ENCODE measurements at regions not wholly inside any gene's neighbourhood (a gene's known extent, or its start where the extent isn't known, plus 50 kb on each side); places are given as distances from the start of the nearest gene placed in this dataset.

GRCh38 chr13:42684226-42684625, 97.2 kb upstream of the FAM216B start:
- DNase-seq (ENCODE audit: low read depth in 1 of 2, low spot score in 1 of 2): no peak
- TF ChIP-seq GABPA (IDR thresholded peaks at IDR 0.05; ENCODE audit: low read depth) (no peak), REST (IDR thresholded peaks at IDR 0.05; ENCODE audit: insufficient replicate concordance, low read depth) (no peak), SPI1 (IDR thresholded peaks at IDR 0.05; ENCODE audit: borderline replicate concordance, low read depth) (no peak), POLR2AphosphoS5 (IDR thresholded peaks at IDR 0.05; ENCODE audit: low read depth) (no peak)
- TF ChIP-seq, protein P1, sequence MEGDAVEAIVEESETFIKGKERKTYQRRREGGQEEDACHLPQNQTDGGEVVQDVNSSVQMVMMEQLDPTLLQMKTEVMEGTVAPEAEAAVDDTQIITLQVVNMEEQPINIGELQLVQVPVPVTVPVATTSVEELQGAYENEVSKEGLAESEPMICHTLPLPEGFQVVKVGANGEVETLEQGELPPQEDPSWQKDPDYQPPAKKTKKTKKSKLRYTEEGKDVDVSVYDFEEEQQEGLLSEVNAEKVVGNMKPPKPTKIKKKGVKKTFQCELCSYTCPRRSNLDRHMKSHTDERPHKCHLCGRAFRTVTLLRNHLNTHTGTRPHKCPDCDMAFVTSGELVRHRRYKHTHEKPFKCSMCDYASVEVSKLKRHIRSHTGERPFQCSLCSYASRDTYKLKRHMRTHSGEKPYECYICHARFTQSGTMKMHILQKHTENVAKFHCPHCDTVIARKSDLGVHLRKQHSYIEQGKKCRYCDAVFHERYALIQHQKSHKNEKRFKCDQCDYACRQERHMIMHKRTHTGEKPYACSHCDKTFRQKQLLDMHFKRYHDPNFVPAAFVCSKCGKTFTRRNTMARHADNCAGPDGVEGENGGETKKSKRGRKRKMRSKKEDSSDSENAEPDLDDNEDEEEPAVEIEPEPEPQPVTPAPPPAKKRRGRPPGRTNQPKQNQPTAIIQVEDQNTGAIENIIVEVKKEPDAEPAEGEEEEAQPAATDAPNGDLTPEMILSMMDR (IDR thresholded peaks at IDR 0.05; ENCODE audit: insufficient read depth, low read length): no peak
- Histone ChIP-seq H3K27ac (replicated peaks) (no peak overlapping the region), H3K4me3 (replicated peaks; ENCODE audit: insufficient read depth, low read length) (no peak overlapping the region), H3K27me3 (ENCODE audit: insufficient read depth, poor library complexity, severe bottlenecking) (peaks cover 13% of the 10 kb centered on the region)

DNA sequence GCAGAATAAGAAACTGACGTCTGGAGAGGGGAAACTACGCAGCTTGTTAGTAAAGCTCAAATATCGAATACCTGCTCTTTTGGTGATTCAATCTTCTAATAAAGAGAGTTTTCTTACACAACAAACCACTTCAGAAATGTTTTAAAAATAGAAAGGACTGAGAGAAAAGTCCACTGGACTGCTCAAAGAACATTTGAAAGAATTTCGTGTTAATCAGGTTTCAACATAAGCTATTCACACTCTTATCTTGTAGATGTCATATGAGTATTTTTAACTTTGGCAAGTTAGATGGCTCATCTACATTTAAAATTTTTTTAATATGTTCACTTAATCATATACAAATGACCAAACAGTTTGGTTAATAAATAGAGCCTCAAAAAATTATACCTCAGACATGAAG, 95.6 kb upstream of the FAM216B start:
- no peak overlapping the region for H3K4me3 ChIP-seq (replicated peaks; ENCODE audit: insufficient read depth, low read length)
- no peak overlapping the region for H3K27ac ChIP-seq (replicated peaks)
- H3K27me3 ChIP-seq (ENCODE audit: insufficient read depth, poor library complexity, severe bottlenecking): peaks cover 10% of the 10 kb centered on the region
- no peak for TF ChIP-seq REST (IDR thresholded peaks at IDR 0.05; ENCODE audit: insufficient replicate concordance, low read depth)
- no peak for TF ChIP-seq POLR2AphosphoS5 (IDR thresholded peaks at IDR 0.05; ENCODE audit: low read depth)
- TF ChIP-seq GABPA (IDR thresholded peaks at IDR 0.05; ENCODE audit: low read depth): no peak
- TF ChIP-seq, protein P1 (IDR thresholded peaks at IDR 0.05; ENCODE audit: insufficient read depth, low read length): no peak
- no peak for TF ChIP-seq SPI1 (IDR thresholded peaks at IDR 0.05; ENCODE audit: borderline replicate concordance, low read depth)
- DNase-seq (ENCODE audit: low read depth in 1 of 2, low spot score in 1 of 2): no peak

DNA sequence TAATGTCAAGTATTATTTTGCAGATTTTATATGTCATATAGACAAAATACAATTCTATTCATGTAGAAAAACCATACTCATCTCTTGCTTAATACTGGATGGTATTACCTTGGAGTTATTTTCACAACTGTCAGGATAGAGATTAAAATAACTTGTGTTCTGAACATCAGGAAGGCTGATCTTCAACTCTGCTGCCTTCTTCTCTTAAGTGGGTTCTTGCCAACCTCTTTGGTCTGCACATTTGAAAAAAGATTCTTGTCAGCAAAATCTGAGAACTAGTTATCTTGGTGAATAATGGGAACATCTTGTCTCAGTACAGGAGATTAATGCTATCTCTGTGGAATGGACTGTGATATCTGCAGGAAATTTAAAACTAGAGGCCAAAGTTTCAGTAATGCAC, 95.2 kb upstream of the FAM216B start:
- no peak overlapping the region for H3K27ac ChIP-seq (replicated peaks)
- TF ChIP-seq SPI1 (IDR thresholded peaks at IDR 0.05; ENCODE audit: borderline replicate concordance, low read depth) (no peak), POLR2AphosphoS5 (IDR thresholded peaks at IDR 0.05; ENCODE audit: low read depth) (no peak), GABPA (IDR thresholded peaks at IDR 0.05; ENCODE audit: low read depth) (no peak), REST (IDR thresholded peaks at IDR 0.05; ENCODE audit: insufficient replicate concordance, low read depth) (no peak)
- TF ChIP-seq, protein P1 (IDR thresholded peaks at IDR 0.05; ENCODE audit: insufficient read depth, low read length): no peak
- DNase-seq (ENCODE audit: low read depth in 1 of 2, low spot score in 1 of 2): no peak

More for the DNA sequence above, 95.2 kb upstream of the FAM216B start:
- H3K27me3 ChIP-seq (ENCODE audit: insufficient read depth, poor library complexity, severe bottlenecking): peaks cover 10% of the 10 kb centered on the region
- no peak overlapping the region for H3K4me3 ChIP-seq (replicated peaks; ENCODE audit: insufficient read depth, low read length)
